Astrocyte (in vitro differentiated cells and primary cell): ENCODE measurements at regions not wholly inside any gene's neighbourhood (a gene's known extent, or its start where the extent isn't known, plus 50 kb on each side); places are given as distances from the start of the nearest gene placed in this dataset.

Experiments used
- EZH2 ChIP-seq: IDR thresholded peaks from 2 replicates; pipeline ENCODE4 v1.6.1; 2012; ENCODE audit warnings: mild to moderate bottlenecking, low read length, inconsistent platforms; ENCODE audit not compliant: insufficient read depth
- TF ChIP-seq, protein P1 (sequence below): IDR thresholded peaks from 2 replicates; pipeline ENCODE4 v1.5.1; 2011; ENCODE audit warnings: low read depth, mild to moderate bottlenecking, inconsistent platforms, low read length, moderate library complexity; ENCODE audit not compliant: insufficient read depth

GRCh38 chr2:43142921-43143438, 83.4 kb downstream of the ZFP36L2 start:
- TF ChIP-seq, protein P1, sequence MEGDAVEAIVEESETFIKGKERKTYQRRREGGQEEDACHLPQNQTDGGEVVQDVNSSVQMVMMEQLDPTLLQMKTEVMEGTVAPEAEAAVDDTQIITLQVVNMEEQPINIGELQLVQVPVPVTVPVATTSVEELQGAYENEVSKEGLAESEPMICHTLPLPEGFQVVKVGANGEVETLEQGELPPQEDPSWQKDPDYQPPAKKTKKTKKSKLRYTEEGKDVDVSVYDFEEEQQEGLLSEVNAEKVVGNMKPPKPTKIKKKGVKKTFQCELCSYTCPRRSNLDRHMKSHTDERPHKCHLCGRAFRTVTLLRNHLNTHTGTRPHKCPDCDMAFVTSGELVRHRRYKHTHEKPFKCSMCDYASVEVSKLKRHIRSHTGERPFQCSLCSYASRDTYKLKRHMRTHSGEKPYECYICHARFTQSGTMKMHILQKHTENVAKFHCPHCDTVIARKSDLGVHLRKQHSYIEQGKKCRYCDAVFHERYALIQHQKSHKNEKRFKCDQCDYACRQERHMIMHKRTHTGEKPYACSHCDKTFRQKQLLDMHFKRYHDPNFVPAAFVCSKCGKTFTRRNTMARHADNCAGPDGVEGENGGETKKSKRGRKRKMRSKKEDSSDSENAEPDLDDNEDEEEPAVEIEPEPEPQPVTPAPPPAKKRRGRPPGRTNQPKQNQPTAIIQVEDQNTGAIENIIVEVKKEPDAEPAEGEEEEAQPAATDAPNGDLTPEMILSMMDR = no peak
- TF ChIP-seq EZH2 = no peak
